ENCODE measurements at regions not wholly inside any gene's neighbourhood (a gene's known extent, or its start where the extent isn't known, plus 50 kb on each side); places are given as distances from the start of the nearest gene placed in this dataset.

DNA sequence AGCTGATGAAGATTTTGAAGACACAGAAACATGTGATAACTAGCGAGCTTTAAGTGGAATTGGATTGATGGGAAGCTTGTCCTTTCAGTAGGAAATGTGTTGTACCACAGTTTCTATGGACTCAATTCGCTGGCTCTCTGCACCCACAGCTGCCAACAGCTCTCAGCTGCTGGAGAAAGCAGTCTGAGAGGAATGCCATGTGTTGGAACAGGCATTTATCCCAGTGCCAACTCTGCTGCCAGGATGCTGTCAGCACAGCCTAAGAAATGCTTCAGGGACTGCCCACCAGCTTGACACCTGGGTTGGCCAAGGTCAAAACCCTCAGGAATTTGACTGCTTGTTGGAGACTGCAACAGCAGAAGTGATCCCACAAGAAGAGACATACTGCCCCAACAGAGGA is 193.0 kb upstream of the THSD7B start:
- no peak for DNase-seq (ENCODE audit: low spot score)

GRCh38 chr2:136557203-136557602 is 208.1 kb upstream of the THSD7B start:
- DNase-seq (ENCODE audit: low spot score), result no peak

DNA sequence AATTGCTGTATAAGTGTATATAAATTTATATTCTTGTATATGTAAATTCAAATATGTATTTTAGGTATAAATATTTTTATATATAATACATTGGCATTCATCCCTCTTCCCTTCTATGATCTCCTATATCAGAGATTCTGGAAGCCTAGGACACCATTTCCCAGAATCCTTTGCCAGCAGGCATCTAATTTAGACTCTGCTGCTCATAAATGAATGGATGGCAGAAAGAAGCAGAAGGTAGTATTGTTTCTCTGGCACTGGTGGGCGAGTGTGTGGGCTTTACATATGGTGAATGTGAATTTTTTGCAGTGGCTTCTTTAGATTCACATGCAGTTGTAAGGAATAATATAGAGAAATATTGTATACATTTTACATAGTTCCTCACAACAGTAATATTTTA is 215.2 kb upstream of the THSD7B start:
- no peak for DNase-seq (ENCODE audit: low spot score)

DNA sequence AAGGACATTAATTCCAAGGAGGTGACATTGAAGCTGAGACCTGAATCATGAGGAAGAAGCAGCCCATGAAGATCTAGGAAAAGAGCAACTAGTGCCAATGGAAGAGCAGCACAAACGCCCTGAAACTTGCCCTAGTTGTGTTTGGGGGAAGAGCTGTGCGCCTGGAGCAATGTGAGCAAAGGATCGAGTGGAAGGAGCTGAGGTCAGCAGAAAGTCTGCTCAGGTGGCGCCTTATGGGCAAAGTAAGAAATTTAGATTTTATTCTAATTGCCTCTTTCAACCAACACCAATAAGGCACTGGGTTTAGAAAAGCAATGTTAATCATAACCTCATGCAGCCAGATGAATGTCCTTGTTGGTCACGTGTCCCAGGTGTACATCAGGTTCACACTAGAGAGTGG is 226.0 kb upstream of the THSD7B start:
- no peak for DNase-seq (ENCODE audit: low spot score)

DNA sequence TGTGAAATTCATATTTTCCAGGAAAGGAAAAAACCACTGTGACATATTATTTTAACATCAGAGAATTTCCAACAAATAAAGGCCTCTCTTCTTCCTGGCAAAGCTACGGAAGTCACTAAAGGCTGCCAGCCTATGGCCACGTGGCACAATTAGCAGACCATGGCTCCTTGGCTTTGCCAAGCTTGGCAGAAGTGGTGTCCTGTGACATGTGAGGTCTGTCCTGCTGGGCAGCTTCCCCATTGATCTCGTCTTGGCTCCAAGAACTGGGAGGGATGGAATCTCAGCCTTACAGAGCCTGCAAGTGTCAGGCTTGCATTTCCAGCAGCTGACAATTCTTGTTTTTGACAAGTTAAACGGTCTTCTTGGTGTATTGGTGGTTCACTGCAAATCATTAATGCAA is 226.9 kb upstream of the THSD7B start:
- DNase-seq (ENCODE audit: low spot score), result no peak

DNA sequence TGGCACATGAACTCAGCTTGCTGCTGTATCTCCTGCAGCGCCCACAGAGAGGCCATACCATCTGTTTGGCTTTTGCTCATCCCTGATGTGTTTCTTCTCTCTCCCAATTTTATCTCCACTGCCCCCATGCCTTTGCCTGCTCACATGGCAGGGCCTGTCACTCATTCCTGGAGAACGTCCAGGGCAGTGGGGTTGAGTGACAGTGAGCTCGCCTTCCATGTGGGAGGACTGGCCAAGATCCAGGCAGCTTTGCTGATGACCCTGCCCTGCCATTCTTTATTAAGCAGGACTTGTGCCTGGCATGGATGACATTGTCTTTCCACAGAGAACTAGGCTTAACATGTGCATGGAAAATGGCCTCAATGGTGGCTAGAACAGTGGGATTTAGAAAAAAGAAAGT is 230.5 kb upstream of the THSD7B start:
- no peak for DNase-seq (ENCODE audit: low spot score)

GRCh38 chr2:136532171-136532570 is 233.2 kb upstream of the THSD7B start:
- DNase-seq (ENCODE audit: low spot score), result no peak

- DNase-seq (ENCODE audit: low spot score), result no peak
These were observed 233.6 kb upstream of the THSD7B start for GRCh38 chr2:136531731-136532130.

DNA sequence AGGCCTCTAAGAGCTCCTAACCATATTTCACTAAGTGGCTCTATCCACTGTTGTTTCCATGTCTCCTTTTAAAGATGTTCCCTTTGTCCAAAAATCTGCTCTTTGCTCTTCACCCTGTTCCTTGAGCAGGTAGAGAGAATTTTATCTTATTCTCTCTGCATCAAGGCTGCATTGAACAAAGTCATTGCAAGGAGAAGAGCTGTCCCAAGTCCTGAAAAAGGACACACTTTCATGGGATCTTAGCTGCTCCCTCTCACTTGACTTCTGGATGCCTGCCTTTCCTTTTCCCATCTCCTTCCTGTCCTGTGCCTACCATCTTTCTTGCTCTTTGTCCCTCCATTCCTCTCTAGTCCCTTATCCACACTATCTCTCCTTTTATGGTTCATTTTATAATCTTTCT is 235.2 kb upstream of the THSD7B start:
- DNase-seq (ENCODE audit: low spot score), result no peak

GRCh38 chr2:136527560-136527959 is 237.8 kb upstream of the THSD7B start:
- no peak for DNase-seq (ENCODE audit: low spot score)

DNA sequence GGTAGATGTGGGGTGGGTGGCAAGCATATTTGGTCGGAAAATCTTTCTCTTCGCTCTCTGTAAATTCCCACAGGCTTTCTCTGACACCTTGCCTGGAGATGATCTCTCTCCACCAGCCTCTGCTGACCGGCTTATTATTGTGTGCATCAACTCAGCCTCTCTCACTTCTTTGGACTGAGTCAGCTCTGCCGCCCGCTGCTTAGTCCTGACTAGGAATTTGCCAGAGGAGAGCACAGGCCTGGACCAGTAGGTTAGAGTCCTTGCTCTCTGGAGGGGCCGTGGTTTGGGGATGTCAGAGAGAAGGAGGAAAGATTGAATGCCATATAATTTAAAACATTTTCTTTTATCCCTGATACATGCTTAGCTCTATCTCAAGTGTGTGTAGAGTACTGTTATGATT is 242.6 kb upstream of the THSD7B start:
- no peak for DNase-seq (ENCODE audit: low spot score)

DNA sequence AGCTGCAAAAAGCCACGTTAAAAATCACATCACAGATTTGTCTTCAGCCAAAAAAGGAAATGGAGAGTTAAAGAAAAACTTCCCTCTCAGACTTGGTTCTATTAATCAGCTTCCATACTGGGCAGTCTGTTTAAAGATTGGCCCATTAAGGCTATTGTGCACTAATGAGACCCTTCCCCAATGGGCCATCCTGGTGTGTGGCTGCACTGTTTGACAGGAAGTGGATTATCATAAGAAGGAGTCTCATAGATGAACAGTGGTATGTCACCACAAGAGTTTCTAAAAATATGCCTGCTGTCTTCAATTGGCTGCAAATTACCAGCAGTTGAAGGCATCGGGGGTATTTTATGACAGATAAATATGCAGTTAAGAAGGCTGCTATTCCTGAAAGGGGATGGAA is 247.6 kb upstream of the THSD7B start:
- DNase-seq (ENCODE audit: low spot score), result no peak

DNA sequence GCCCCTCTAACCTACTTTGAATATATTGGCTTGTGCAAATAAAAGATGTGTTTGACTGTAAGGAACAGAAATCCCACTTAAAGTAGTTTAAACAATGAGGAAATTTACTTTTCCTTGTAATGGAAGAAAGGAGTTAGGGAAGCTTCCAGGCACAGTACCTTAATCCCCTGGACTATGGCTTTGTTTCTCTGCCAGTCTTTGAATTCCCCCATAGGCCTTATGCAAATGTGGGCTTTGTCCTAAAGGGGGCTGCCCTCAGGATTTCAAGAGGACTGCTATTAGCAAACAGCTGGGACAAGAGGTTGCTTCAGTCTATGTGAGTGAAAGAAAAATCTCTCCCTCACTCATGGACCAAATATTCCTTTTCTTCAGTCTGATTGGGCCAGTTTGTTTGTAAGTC is 255.1 kb upstream of the THSD7B start:
- no peak for DNase-seq (ENCODE audit: low spot score)

GRCh38 chr2:136505462-136505861 is 259.9 kb upstream of the THSD7B start:
- no peak for DNase-seq (ENCODE audit: low spot score)

GRCh38 chr2:136502660-136503059 is 262.7 kb upstream of the THSD7B start:
- no peak for DNase-seq (ENCODE audit: low spot score)

GRCh38 chr2:136497709-136498108 is 267.6 kb upstream of the THSD7B start:
- DNase-seq (ENCODE audit: low spot score), result no peak

DNA sequence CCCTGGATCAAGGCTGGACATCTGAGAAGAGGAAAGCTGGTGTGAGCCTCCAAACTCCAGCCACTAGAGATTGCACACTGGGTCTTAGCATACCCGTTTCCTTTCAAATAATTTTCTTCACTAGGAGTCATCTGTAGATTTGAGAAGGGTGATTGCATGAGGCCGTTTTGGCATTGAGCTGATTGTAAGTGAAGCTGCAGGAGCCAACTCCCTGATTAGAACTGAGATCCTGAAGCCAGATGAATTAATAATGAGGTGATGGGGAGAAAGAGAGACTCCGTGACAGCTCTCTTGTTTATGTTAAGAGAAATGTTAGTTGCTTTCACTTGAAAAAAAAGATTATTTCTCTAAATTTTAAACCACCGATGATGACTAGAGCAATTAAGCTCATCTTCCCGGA is 268.4 kb upstream of the THSD7B start:
- no peak for DNase-seq (ENCODE audit: low spot score)

GRCh38 chr2:136495636-136496035 is 269.7 kb upstream of the THSD7B start:
- DNase-seq (ENCODE audit: low spot score), result no peak

- no peak for DNase-seq (ENCODE audit: low spot score)
These were observed 272.4 kb upstream of the THSD7B start for GRCh38 chr2:136492901-136493300.

DNA sequence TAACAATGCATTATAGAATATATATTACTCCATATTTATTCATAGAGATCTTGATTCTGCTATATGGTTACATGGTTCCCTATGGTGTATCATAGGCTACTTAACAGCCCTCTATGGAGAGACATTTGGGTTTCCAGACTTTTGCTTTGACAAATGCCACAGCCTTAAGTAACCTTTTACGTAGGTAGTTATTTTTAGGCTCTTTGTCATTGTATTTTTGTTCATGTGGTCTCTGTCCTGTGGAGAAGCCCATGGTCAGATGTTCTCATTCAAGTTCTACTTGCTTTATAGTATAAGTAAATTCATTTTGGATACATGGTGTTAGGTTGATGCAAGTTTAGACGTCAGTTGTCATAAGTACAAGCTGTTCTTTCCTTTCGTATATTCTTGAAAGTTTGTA is 275.2 kb upstream of the THSD7B start:
- DNase-seq (ENCODE audit: low spot score), result no peak

- DNase-seq (ENCODE audit: low spot score), result no peak
These were observed 277.9 kb upstream of the THSD7B start for GRCh38 chr2:136487421-136487820.

DNA sequence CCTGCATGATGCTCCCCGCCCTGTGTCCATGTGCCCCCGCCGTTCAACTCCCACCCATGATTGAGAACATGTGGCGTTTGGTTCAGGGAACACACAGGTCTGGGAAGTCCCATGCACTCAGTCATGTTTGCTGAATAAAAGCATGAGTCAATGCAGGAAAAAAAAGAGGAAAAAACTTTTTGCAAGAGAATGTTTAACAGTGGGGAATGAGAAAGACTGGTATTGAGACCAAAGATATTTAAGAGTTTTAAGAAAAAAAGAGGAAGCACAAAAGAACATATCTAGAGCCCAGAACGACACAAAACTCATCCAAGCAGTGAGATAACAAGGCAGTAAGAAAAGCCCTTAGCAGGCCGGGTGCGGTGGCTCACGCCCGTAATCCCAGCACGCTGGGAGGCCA is 279.2 kb upstream of the THSD7B start:
- DNase-seq (ENCODE audit: low spot score), result no peak

GRCh38 chr2:136482966-136483365 is 282.4 kb upstream of the THSD7B start:
- no peak for DNase-seq (ENCODE audit: low spot score)

DNA sequence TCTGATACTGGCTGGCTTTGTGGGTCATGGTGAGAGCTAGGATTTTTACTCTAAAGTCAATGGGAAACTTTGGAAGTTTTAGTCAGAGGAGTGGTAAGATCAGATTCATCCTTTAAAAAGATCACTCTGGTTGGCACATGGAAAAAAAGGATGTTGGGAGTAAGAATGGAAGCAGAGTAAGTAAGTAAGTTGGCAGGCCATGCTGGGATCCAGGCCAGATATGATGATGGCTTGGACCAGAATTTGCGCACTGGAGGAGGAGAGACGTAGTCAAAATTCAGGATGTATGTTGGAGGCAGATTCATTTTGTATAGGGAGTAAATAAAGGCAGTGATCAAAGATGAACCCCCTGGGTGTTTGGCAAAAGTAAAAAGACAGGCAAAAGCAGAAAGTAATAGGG is 283.3 kb upstream of the THSD7B start:
- no peak for DNase-seq (ENCODE audit: low spot score)

DNA sequence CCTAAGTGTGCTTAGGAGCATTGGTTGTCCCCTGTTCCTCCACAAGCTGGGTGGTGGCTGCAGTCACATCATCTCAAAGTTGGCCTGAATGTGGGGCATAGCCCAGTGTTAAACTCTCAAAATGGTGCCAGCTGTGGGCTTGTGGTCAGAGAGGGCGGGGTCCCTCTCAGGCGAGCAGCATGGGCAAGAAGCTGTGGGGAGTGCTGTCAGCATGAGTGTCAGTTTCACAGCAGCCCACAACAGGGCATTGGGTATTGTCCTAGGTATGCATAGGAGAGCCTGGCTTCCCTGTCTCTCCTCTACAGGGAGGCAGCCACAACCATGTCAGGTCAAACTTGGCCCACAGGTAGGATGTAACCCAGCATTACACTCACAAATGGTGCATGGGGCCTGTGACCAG is 285.6 kb upstream of the THSD7B start:
- no peak for DNase-seq (ENCODE audit: low spot score)

Measured in ureter (tissue), 1 donor.